Psoas muscle (tissue), 7 donors: ENCODE measurements at regions not wholly inside any gene's neighbourhood (a gene's known extent, or its start where the extent isn't known, plus 50 kb on each side); places are given as distances from the start of the nearest gene placed in this dataset.

ENCODE experiments used
- ATAC-seq, 4 donors: fragments of 200-7000 bp; cut with Tn5 transposase; one replicate each; pipeline ENCODE4 v1.9.1; 2020; ENCODE audit warnings: moderate library complexity in 3 of 4, mild to moderate bottlenecking in 2 of 4
- DNase-seq, 2 donors: peaks; one replicate each; pipeline ENCODE4 v3.0.0-alpha.2; 2020
- H3K27ac ChIP-seq: fragments of 200-600 bp; one replicate; pipeline ENCODE4 v1.8.0; 2022
- H3K27me3 ChIP-seq, 3 donors: fragments of 200-600 bp in 1 of 3; one replicate each; pipeline versions ENCODE4 v1.6.1 to v1.8.0; 2013 to 2022; ENCODE audit warnings: low read length in 2 of 3, mild to moderate bottlenecking in 2 of 3, moderate library complexity in 1 of 3; ENCODE audit not compliant: insufficient read depth in 3 of 3
- H3K36me3 ChIP-seq, 2 donors: fragments of 200-600 bp in 1 of 2; one replicate each; pipeline versions ENCODE4 v1.6.1 to v1.8.0; 2013 to 2022; ENCODE audit warnings: low read depth in 1 of 2, mild to moderate bottlenecking in 1 of 2, moderate library complexity in 1 of 2; ENCODE audit not compliant: insufficient read depth in 1 of 2
- H3K4me1 ChIP-seq: fragments of 200-600 bp; one replicate; pipeline ENCODE4 v1.8.0; 2022
- H3K4me3 ChIP-seq: fragments of 200-600 bp; one replicate; pipeline ENCODE4 v1.8.0; 2022; ENCODE audit warnings: mild to moderate bottlenecking
- H3K9me3 ChIP-seq: fragments of 200-600 bp; one replicate; pipeline ENCODE4 v1.8.0; 2022
- CTCF ChIP-seq: fragments of 200-600 bp; IDR thresholded peaks from one replicate; pipeline ENCODE4 v1.8.0; 2022; ENCODE audit warnings: antibody characterized with exemption
- WGBS, 3 donors: extraction: QIAGEN DNeasy Blood & Tissue Kit; methylation state at CpG; one replicate each; pipeline versions ENCODE4 v1.1.6 to v1.1.7; 2013; 5-methylcytosine and 5-hydroxymethylcytosine counted together
- intact Hi-C, 2 donors: fragments of 100-400 bp; cut with DNase I; formaldehyde crosslinking; loops; one replicate each; pipeline versions ENCODE4 v1.11.0 to v1.14.2; 2022
- donor health status: healthy with polysubstance abuse.
- donor health status: DM: no; HTN: no; CAD: no; lungs with moderate emphysema.
- donor health status: Bipolar disorder and iron deficiency.
- donor health status: healthy.
- donor health status: DM: yes; HTN: yes; CAD: no.
- donor health status: DM: no; HTN: no; CAD: no.
- donor health status: DM: yes; HTN: yes; CAD: no.

- no peaks in the 10 kb centered on the region for H3K9me3 ChIP-seq
- H3K27me3 ChIP-seq = no peaks in the 10 kb centered on the region
- no peak overlapping the region for H3K4me3 ChIP-seq
- ATAC-seq = no peak
- H3K4me1 ChIP-seq = no peaks in the 10 kb centered on the region
- WGBS, 3 donors = 50 to 52% (median 51%) methylated on average over 2 of the region's 2 CpGs
- no peak overlapping the region for H3K27ac ChIP-seq
- H3K36me3 ChIP-seq = no peaks in the 10 kb centered on the region
- no peak for TF ChIP-seq CTCF
- no peak for DNase-seq
- intact Hi-C loops = no loop called here
These were observed 199.3 kb upstream of the GRID2 start for GRCh38 chr4:92104506-92104905.

- intact Hi-C loops = no loop called here
- WGBS, 3 donors = 95 to 96% (median 96%) methylated on average over 2 of the region's 2 CpGs
- Histone ChIP-seq H3K9me3 (no peaks in the 10 kb centered on the region), H3K4me3 (no peak overlapping the region), H3K27me3 (no peaks in the 10 kb centered on the region), H3K36me3 (no peaks in the 10 kb centered on the region), H3K4me1 (no peaks in the 10 kb centered on the region), H3K27ac (no peak overlapping the region)
- no peak for ATAC-seq
- no peak for TF ChIP-seq CTCF
- no peak for DNase-seq
These were observed 196.9 kb upstream of the GRID2 start for GRCh38 chr4:92106816-92107215.

- no peaks in the 10 kb centered on the region for H3K36me3 ChIP-seq
- no peaks in the 10 kb centered on the region for H3K4me1 ChIP-seq
- no peak overlapping the region for H3K4me3 ChIP-seq
- intact Hi-C loops = no loop called here
- TF ChIP-seq CTCF = no peak
- no peak for ATAC-seq
- no peaks in the 10 kb centered on the region for H3K27me3 ChIP-seq
- no peaks in the 10 kb centered on the region for H3K9me3 ChIP-seq
- WGBS, 3 donors = 94 to 98% (median 95%) methylated on average over 2 of the region's 2 CpGs
- H3K27ac ChIP-seq = no peak overlapping the region
- DNase-seq = no peak
These were observed 192.3 kb upstream of the GRID2 start for GRCh38 chr4:92111493-92111892.

GRCh38 chr4:92112805-92113204, 191.0 kb upstream of the GRID2 start:
- H3K27ac ChIP-seq = no peak overlapping the region
- intact Hi-C loops = no loop called here
- H3K4me1 ChIP-seq = no peaks in the 10 kb centered on the region
- DNase-seq = no peak
- WGBS, 3 donors = 44 to 63% (median 54%) methylated on average over 2 of the region's 2 CpGs
- no peak overlapping the region for H3K4me3 ChIP-seq
- ATAC-seq = no peak
- no peaks in the 10 kb centered on the region for H3K9me3 ChIP-seq
- H3K27me3 ChIP-seq = no peaks in the 10 kb centered on the region
- TF ChIP-seq CTCF = no peak
- H3K36me3 ChIP-seq = no peaks in the 10 kb centered on the region

- H3K4me3 ChIP-seq = no peak overlapping the region
- no peak overlapping the region for H3K27ac ChIP-seq
- ATAC-seq (no peak), DNase-seq (peak in 1 of 2 donors; percentile 14)
- intact Hi-C loops = no loop called here
- no peak for TF ChIP-seq CTCF
- H3K27me3 ChIP-seq = no peaks in the 10 kb centered on the region
- H3K9me3 ChIP-seq = no peaks in the 10 kb centered on the region
- no peaks in the 10 kb centered on the region for H3K4me1 ChIP-seq
- H3K36me3 ChIP-seq = no peaks in the 10 kb centered on the region
- WGBS, 3 donors = 22 to 30% (median 22%) methylated on average over 6 of the region's 6 CpGs
These were observed 182.8 kb upstream of the GRID2 start for GRCh38 chr4:92120810-92121498.
